PFSK-1 (cell line): ENCODE measurements at regions not wholly inside any gene's neighbourhood (a gene's known extent, or its start where the extent isn't known, plus 50 kb on each side); places are given as distances from the start of the nearest gene placed in this dataset.

Source experiments
- FOXP2 ChIP-seq: optimal IDR thresholded peaks from 2 replicates; pipeline ENCODE3; 2011; ENCODE audit warnings: borderline replicate concordance, control low read depth, inconsistent platforms; ENCODE audit not compliant: insufficient read depth; ENCODE audit errors: extremely low read length, extremely low read depth
- POLR2AphosphoS5 ChIP-seq: IDR thresholded peaks from 2 replicates; pipeline ENCODE4 v1.6.1; 2012; ENCODE audit warnings: low read depth, mild to moderate bottlenecking, control low read depth, low read length, moderate library complexity
- REST ChIP-seq, 2 experiments: IDR thresholded peaks; 2 replicates each; pipeline versions ENCODE4 v1.6.1 to v1.8.0; 2011 to 2012; ENCODE audit warnings: low read depth in 2 of 2, low read length in 2 of 2, control low read depth in 1 of 2, inconsistent platforms in 1 of 2, mild to moderate bottlenecking in 1 of 2, moderate library complexity in 1 of 2; ENCODE audit not compliant: insufficient read depth in 1 of 2
- SIN3A ChIP-seq: IDR thresholded peaks from 2 replicates; pipeline ENCODE4 v1.6.1; 2012; ENCODE audit warnings: mild to moderate bottlenecking, low read length, moderate library complexity, borderline replicate concordance; ENCODE audit not compliant: insufficient read depth
- TAF1 ChIP-seq: IDR thresholded peaks from 2 replicates; pipeline ENCODE4 v1.6.1; 2012; ENCODE audit warnings: low read length, control low read depth, borderline replicate concordance; ENCODE audit not compliant: insufficient read depth

- TF ChIP-seq POLR2AphosphoS5 (no peak), TAF1 (no peak), REST (IDR thresholded peaks at IDR 0.05; ENCODE audit: insufficient read depth in 1 of 2, low read depth in 2 of 2, low read length in 2 of 2) (no peak), SIN3A (no peak), FOXP2 (no peak)
Measured at GRCh38 chr2:146235158-146235557, 1609.7 kb upstream of the ACVR2A start.
